PC-3 (cell line): ENCODE measurements at regions not wholly inside any gene's neighbourhood (a gene's known extent, or its start where the extent isn't known, plus 50 kb on each side); places are given as distances from the start of the nearest gene placed in this dataset.

Source experiments
- EZH2 ChIP-seq: fragments of 300-600 bp; sonication (generic); IDR thresholded peaks from one replicate; pipeline ENCODE4 v1.6.1; 2017; ENCODE audit warnings: antibody characterized with exemption, mild to moderate bottlenecking, low read length; ENCODE audit not compliant: unreplicated experiment
- EZH2phosphoT487 ChIP-seq: fragments of 300-600 bp; sonication (generic); IDR thresholded peaks from 2 replicates; pipeline ENCODE4 v1.6.1; 2018; ENCODE audit warnings: mild to moderate bottlenecking, antibody characterized with exemption, low read length, borderline replicate concordance
- TF ChIP-seq, protein P1 (sequence below): fragments of 300-600 bp; sonication (generic); conservative IDR thresholded peaks from 2 replicates; pipeline ENCODE4 v1.5.1; 2017; ENCODE audit warnings: antibody characterized with exemption, low read depth, mild to moderate bottlenecking, low read length

GRCh38 chr5:61758711-61759110 lies 426.7 kb downstream of the ZSWIM6 start:
- TF ChIP-seq, protein P1, sequence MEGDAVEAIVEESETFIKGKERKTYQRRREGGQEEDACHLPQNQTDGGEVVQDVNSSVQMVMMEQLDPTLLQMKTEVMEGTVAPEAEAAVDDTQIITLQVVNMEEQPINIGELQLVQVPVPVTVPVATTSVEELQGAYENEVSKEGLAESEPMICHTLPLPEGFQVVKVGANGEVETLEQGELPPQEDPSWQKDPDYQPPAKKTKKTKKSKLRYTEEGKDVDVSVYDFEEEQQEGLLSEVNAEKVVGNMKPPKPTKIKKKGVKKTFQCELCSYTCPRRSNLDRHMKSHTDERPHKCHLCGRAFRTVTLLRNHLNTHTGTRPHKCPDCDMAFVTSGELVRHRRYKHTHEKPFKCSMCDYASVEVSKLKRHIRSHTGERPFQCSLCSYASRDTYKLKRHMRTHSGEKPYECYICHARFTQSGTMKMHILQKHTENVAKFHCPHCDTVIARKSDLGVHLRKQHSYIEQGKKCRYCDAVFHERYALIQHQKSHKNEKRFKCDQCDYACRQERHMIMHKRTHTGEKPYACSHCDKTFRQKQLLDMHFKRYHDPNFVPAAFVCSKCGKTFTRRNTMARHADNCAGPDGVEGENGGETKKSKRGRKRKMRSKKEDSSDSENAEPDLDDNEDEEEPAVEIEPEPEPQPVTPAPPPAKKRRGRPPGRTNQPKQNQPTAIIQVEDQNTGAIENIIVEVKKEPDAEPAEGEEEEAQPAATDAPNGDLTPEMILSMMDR, result no peak
- no peak for TF ChIP-seq EZH2
- TF ChIP-seq EZH2phosphoT487, result no peak
